ENCODE measurements at regions not wholly inside any gene's neighbourhood (a gene's known extent, or its start where the extent isn't known, plus 50 kb on each side); places are given as distances from the start of the nearest gene placed in this dataset.
"Not testable (repeated sequence)": the region's sequence is repeated elsewhere in the genome, so short reads cannot be mapped to it uniquely, and the experiment has no call there.

- not testable (repeated sequence) for TF ChIP-seq TAF1 (IDR thresholded peaks at IDR 0.05; ENCODE audit: low read depth, low read length); POLR2A (IDR thresholded peaks at IDR 0.05; ENCODE audit: low read depth, low read length); POLR2AphosphoS5 (IDR thresholded peaks at IDR 0.05; ENCODE audit: low read depth, low read length); PAX5 (IDR thresholded peaks at IDR 0.05; ENCODE audit: insufficient read depth, low read length, severe bottlenecking); SPI1 (IDR thresholded peaks at IDR 0.05; ENCODE audit: low read depth, low read length); POU2F2 (IDR thresholded peaks at IDR 0.05; ENCODE audit: low read depth, low read length)
Observed at GRCh38 chr5:136735611-136736010, 370.3 kb upstream of the TRPC7 start.

All from GM12891 (cell line).